Mesenchymal stem cell (in vitro differentiated cells and primary cell): ENCODE measurements at regions not wholly inside any gene's neighbourhood (a gene's known extent, or its start where the extent isn't known, plus 50 kb on each side); places are given as distances from the start of the nearest gene placed in this dataset.
"Not testable (repeated sequence)": the region's sequence is repeated elsewhere in the genome, so short reads cannot be mapped to it uniquely, and the experiment has no call there.

ENCODE experiments used
- DNase-seq: peaks from one replicate; pipeline ENCODE4 v3.0.0-alpha.2; 2013
- H2AFZ ChIP-seq: one replicate; pipeline ENCODE4 v1.6.1; 2013; ENCODE audit warnings: low read depth, mild to moderate bottlenecking, control low read depth, inconsistent platforms, low read length, moderate library complexity
- H2AK5ac ChIP-seq: 2 replicates; pipeline ENCODE4 v1.6.1; 2013; ENCODE audit warnings: low read length, moderate library complexity, mild to moderate bottlenecking, inconsistent platforms; ENCODE audit not compliant: severe bottlenecking
- H2BK120ac ChIP-seq: one replicate; pipeline ENCODE4 v1.6.1; 2013; ENCODE audit warnings: low read depth, mild to moderate bottlenecking, inconsistent platforms, low read length, moderate library complexity
- H2BK12ac ChIP-seq, 2 experiments: one replicate each; pipeline ENCODE4 v1.6.1; 2013; ENCODE audit warnings: inconsistent platforms in 2 of 2, low read length in 2 of 2, mild to moderate bottlenecking in 2 of 2, moderate library complexity in 2 of 2, control low read depth in 1 of 2
- H2BK15ac ChIP-seq: one replicate; pipeline ENCODE4 v1.6.1; 2013; ENCODE audit warnings: mild to moderate bottlenecking, low read depth, inconsistent platforms; ENCODE audit not compliant: poor library complexity, severe bottlenecking
- H2BK5ac ChIP-seq: 2 replicates; pipeline ENCODE4 v1.6.1; 2013; ENCODE audit warnings: low read depth, mild to moderate bottlenecking, low read length, control low read depth, inconsistent platforms; ENCODE audit not compliant: poor library complexity, severe bottlenecking
- H3K14ac ChIP-seq, 2 experiments: one replicate each; pipeline ENCODE4 v1.6.1; 2013; ENCODE audit warnings: inconsistent platforms in 2 of 2, low read length in 2 of 2, control low read depth in 1 of 2, mild to moderate bottlenecking in 1 of 2, moderate library complexity in 1 of 2
- H3K18ac ChIP-seq, 2 experiments: one replicate each; pipeline ENCODE4 v1.6.1; 2013; ENCODE audit warnings: inconsistent platforms in 2 of 2, low read length in 2 of 2, control low read depth in 1 of 2, low read depth in 1 of 2, mild to moderate bottlenecking in 1 of 2
- H3K23ac ChIP-seq, 2 experiments: one replicate each; pipeline ENCODE4 v1.6.1; 2013; ENCODE audit warnings: inconsistent platforms in 2 of 2, low read length in 2 of 2, mild to moderate bottlenecking in 2 of 2, moderate library complexity in 2 of 2, control low read depth in 1 of 2
- H3K27ac ChIP-seq: 2 replicates; pipeline ENCODE4 v1.5.1; 2013; ENCODE audit warnings: mild to moderate bottlenecking, moderate library complexity, low read length, control low read depth, inconsistent platforms; ENCODE audit not compliant: poor library complexity, severe bottlenecking
- H3K27me3 ChIP-seq, 2 experiments: 2 replicates each; pipeline versions ENCODE4 v1.6.1 to v1.7.0; 2013; ENCODE audit warnings: low read length in 2 of 2, mild to moderate bottlenecking in 2 of 2, moderate library complexity in 2 of 2, control low read depth in 1 of 2, inconsistent platforms in 1 of 2; ENCODE audit not compliant: control insufficient read depth in 1 of 2, insufficient read depth in 1 of 2
- H3K36me3 ChIP-seq, 2 experiments: 2 replicates each; pipeline versions ENCODE4 v1.6.1 to v1.7.0; 2013; ENCODE audit warnings: low read length in 2 of 2, control low read depth in 1 of 2, inconsistent platforms in 1 of 2, low read depth in 1 of 2, mild to moderate bottlenecking in 1 of 2; ENCODE audit not compliant: insufficient read depth in 2 of 2, control insufficient read depth in 1 of 2
- H3K4ac ChIP-seq, 2 experiments: one replicate each; pipeline ENCODE4 v1.6.1; 2013; ENCODE audit warnings: inconsistent platforms in 2 of 2, low read length in 2 of 2, mild to moderate bottlenecking in 2 of 2, moderate library complexity in 2 of 2, control low read depth in 1 of 2, low read depth in 1 of 2
- H3K4me1 ChIP-seq: 2 replicates; pipeline ENCODE4 v1.6.1; 2013; ENCODE audit warnings: low read depth, low read length, control low read depth; ENCODE audit not compliant: control insufficient read depth, insufficient read depth
- H3K4me2 ChIP-seq: 2 replicates; pipeline ENCODE4 v1.6.1; 2013; ENCODE audit warnings: low read length, mild to moderate bottlenecking, inconsistent platforms; ENCODE audit not compliant: poor library complexity, severe bottlenecking
- H3K4me3 ChIP-seq, 2 experiments: 2 replicates each; pipeline versions ENCODE4 v1.5.1 to v1.7.0; 2013; ENCODE audit warnings: low read length in 2 of 2, mild to moderate bottlenecking in 2 of 2, control low read depth in 1 of 2, low read depth in 1 of 2; ENCODE audit not compliant: insufficient read depth in 1 of 2
- H3K79me1 ChIP-seq: replicated peaks from 2 replicates; pipeline ENCODE4 v1.6.1; 2013; ENCODE audit warnings: mild to moderate bottlenecking, control low read depth, low read length, inconsistent platforms; ENCODE audit not compliant: poor library complexity, severe bottlenecking
- H3K9ac ChIP-seq: 2 replicates; pipeline ENCODE4 v1.7.0; 2013; ENCODE audit warnings: mild to moderate bottlenecking, low read length, moderate library complexity
- H3K9me3 ChIP-seq: 2 replicates; pipeline ENCODE4 v1.7.0; 2013; ENCODE audit warnings: mild to moderate bottlenecking, low read length; ENCODE audit not compliant: control insufficient read depth
- H4K8ac ChIP-seq: one replicate; pipeline ENCODE4 v1.6.1; 2013; ENCODE audit warnings: inconsistent platforms, mild to moderate bottlenecking, low read length, moderate library complexity
- H4K91ac ChIP-seq: one replicate; pipeline ENCODE4 v1.6.1; 2013; ENCODE audit warnings: mild to moderate bottlenecking, low read length, inconsistent platforms
- WGBS: methylation state at CpG from one replicate; pipeline ENCODE4 v1.1.7; 2013; ENCODE audit warnings: mixed read lengths; 5-methylcytosine and 5-hydroxymethylcytosine counted together

GRCh38 chr3:74387111-74387735 lies 227.2 kb downstream of the CNTN3 start:
- Histone ChIP-seq H3K36me3 (no peaks in the 10 kb centered on the region), H3K9ac (no peak overlapping the region), H2BK5ac (no peak overlapping the region), H3K14ac (no peak overlapping the region), H3K27ac (no peak overlapping the region), H2BK15ac (no peak overlapping the region), H2BK120ac (no peak overlapping the region), H3K4ac (no peak overlapping the region), H3K18ac (no peak overlapping the region), H2AK5ac (no peak overlapping the region), H3K4me3 (no peak overlapping the region), H4K8ac (no peak overlapping the region), H2AFZ (no peak overlapping the region), H3K79me1 (no peaks in the 10 kb centered on the region), H3K23ac (no peak overlapping the region), H3K4me2 (no peak overlapping the region), H4K91ac (no peak overlapping the region), H3K27me3 (no peaks in the 10 kb centered on the region), H3K4me1 (no peaks in the 10 kb centered on the region), H3K9me3 (no peaks in the 10 kb centered on the region), H2BK12ac (no peak overlapping the region)
- DNase-seq, result no peak
- 71% methylated on average over 2 of the region's 2 CpGs for WGBS

DNA sequence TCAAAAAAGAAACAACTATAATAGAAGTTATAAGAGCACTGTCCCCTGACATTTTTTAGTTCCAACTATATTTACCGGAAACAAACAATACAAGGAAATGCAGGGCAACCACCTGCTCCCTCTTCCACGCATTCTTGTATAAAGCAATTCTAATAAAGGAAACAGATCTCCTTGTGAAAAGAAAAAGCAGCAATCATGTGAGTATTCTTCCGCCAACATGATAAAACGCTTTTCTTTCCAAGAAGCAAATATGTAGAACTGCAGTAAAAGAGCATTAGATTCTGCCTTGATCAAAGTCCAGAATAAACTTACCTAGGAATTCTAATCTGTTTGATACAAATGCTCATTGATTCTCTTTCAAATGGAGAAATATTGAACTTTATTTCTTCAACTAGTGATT lies 230.3 kb downstream of the CNTN3 start:
- H3K4me3 ChIP-seq, result no peak overlapping the region
- H2BK12ac ChIP-seq, result no peak overlapping the region
- no peaks in the 10 kb centered on the region for H3K36me3 ChIP-seq
- no peak overlapping the region for H4K8ac ChIP-seq
- H3K27ac ChIP-seq, result no peak overlapping the region
- no peak overlapping the region for H2AK5ac ChIP-seq
- H3K4me1 ChIP-seq, result no peaks in the 10 kb centered on the region
- no peak overlapping the region for H3K14ac ChIP-seq
- no peak overlapping the region for H2BK5ac ChIP-seq
- no peak overlapping the region for H3K18ac ChIP-seq
- H2AFZ ChIP-seq, result no peak overlapping the region
- no peak overlapping the region for H3K9ac ChIP-seq
- H3K23ac ChIP-seq, result no peak overlapping the region
- H4K91ac ChIP-seq, result no peak overlapping the region
- no peaks in the 10 kb centered on the region for H3K79me1 ChIP-seq
- H3K27me3 ChIP-seq, result no peaks in the 10 kb centered on the region
- H2BK120ac ChIP-seq, result no peak overlapping the region
- no peak overlapping the region for H3K4ac ChIP-seq
- 92% methylated on average over 2 of the region's 4 CpGs for WGBS
- H3K4me2 ChIP-seq, result no peak overlapping the region
- H2BK15ac ChIP-seq, result no peak overlapping the region
- DNase-seq, result no peak
- no peaks in the 10 kb centered on the region for H3K9me3 ChIP-seq

- Histone ChIP-seq H4K91ac (no peak overlapping the region), H3K4ac (no peak overlapping the region), H3K27me3 (no peaks in the 10 kb centered on the region), H3K27ac (no peak overlapping the region), H3K79me1 (no peaks in the 10 kb centered on the region), H2BK15ac (no peak overlapping the region), H3K36me3 (no peaks in the 10 kb centered on the region), H3K4me3 (no peak overlapping the region), H3K18ac (no peak overlapping the region), H3K9me3 (no peaks in the 10 kb centered on the region), H2BK120ac (no peak overlapping the region), H3K4me1 (no peaks in the 10 kb centered on the region), H3K4me2 (no peak overlapping the region), H4K8ac (no peak overlapping the region), H3K9ac (no peak overlapping the region), H2AK5ac (no peak overlapping the region), H2BK12ac (no peak overlapping the region), H2BK5ac (no peak overlapping the region), H2AFZ (no peak overlapping the region), H3K23ac (no peak overlapping the region), H3K14ac (no peak overlapping the region)
- DNase-seq, result no peak
Measured at GRCh38 chr3:74377669-74378068, 236.8 kb downstream of the CNTN3 start.

GRCh38 chr3:74376323-74376722 lies 238.1 kb downstream of the CNTN3 start:
- not testable (repeated sequence) for H3K27ac ChIP-seq, H3K36me3 ChIP-seq, H2AK5ac ChIP-seq, H3K27me3 ChIP-seq, H3K4ac ChIP-seq, H3K4me3 ChIP-seq, H3K79me1 ChIP-seq, H3K9me3 ChIP-seq, H3K18ac ChIP-seq, H4K91ac ChIP-seq, H3K9ac ChIP-seq, H2BK5ac ChIP-seq, H3K4me1 ChIP-seq, H2AFZ ChIP-seq, H4K8ac ChIP-seq, DNase-seq, H3K4me2 ChIP-seq, H2BK120ac ChIP-seq, H2BK12ac ChIP-seq, H3K23ac ChIP-seq, H3K14ac ChIP-seq, H2BK15ac ChIP-seq
- 44% methylated on average over 2 of the region's 2 CpGs for WGBS
